ENCODE measurements at regions not wholly inside any gene's neighbourhood (a gene's known extent, or its start where the extent isn't known, plus 50 kb on each side); places are given as distances from the start of the nearest gene placed in this dataset.

DNA sequence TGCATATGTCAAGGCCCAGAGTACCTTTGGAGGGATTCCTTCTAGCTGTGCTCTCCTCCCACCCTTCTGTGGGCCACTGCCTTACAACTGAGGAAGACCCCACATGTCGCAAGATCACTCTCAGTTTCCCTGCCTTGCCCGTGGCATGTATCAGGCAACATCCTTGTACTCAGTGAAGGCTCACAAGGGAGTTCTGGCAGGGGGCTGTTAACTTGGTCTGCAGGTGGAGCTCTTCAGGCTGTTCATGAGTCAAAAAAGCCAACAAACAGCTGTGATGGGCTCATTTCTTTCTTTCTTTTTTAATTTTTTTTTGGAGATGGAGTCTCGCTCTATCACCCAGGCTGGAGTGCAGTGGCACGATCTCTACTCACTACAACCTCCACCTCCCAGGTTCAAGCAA lies 513.0 kb upstream of the ANKRD30A start:
- Histone ChIP-seq H3K36me3 (no peaks in the 10 kb centered on the region), H3K9me3 (ENCODE audit: severe bottlenecking) (no peaks in the 10 kb centered on the region), H3K27ac (no peak overlapping the region), H3K27me3 (ENCODE audit: insufficient read depth, low read depth, severe bottlenecking) (no peaks in the 10 kb centered on the region), H3K4me3 (ENCODE audit: low read depth, low read length) (no peak overlapping the region)
- TF ChIP-seq, protein P1, sequence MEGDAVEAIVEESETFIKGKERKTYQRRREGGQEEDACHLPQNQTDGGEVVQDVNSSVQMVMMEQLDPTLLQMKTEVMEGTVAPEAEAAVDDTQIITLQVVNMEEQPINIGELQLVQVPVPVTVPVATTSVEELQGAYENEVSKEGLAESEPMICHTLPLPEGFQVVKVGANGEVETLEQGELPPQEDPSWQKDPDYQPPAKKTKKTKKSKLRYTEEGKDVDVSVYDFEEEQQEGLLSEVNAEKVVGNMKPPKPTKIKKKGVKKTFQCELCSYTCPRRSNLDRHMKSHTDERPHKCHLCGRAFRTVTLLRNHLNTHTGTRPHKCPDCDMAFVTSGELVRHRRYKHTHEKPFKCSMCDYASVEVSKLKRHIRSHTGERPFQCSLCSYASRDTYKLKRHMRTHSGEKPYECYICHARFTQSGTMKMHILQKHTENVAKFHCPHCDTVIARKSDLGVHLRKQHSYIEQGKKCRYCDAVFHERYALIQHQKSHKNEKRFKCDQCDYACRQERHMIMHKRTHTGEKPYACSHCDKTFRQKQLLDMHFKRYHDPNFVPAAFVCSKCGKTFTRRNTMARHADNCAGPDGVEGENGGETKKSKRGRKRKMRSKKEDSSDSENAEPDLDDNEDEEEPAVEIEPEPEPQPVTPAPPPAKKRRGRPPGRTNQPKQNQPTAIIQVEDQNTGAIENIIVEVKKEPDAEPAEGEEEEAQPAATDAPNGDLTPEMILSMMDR (IDR thresholded peaks at IDR 0.05; ENCODE audit: low read depth, low read length) = no peak
- DNase-seq = no peak

DNA sequence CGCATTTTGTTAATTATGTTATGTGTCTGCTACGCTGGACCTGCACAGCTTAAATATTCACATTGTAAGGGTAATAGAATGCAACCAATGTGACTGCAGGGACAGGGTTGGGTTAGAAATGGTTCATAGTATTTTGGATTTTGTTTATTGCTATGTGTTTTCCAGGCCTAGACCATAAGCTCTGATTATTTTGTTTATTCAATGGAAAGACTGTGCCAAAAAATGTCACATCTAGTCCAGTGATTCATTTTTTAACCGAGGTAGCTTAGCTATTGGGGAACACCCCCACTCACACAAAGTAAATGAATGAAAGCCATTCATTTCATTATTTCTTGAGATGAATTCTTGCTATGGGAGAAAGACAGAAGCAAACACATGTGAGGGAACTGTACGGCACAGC lies 516.5 kb upstream of the ANKRD30A start:
- Histone ChIP-seq H3K4me3 (ENCODE audit: low read depth, low read length) (no peak overlapping the region), H3K9me3 (ENCODE audit: severe bottlenecking) (no peaks in the 10 kb centered on the region), H3K36me3 (no peaks in the 10 kb centered on the region), H3K27me3 (ENCODE audit: insufficient read depth, low read depth, severe bottlenecking) (no peaks in the 10 kb centered on the region), H3K27ac (no peak overlapping the region)
- no peak for DNase-seq
- TF ChIP-seq, protein P1 (IDR thresholded peaks at IDR 0.05; ENCODE audit: low read depth, low read length) = no peak

DNA sequence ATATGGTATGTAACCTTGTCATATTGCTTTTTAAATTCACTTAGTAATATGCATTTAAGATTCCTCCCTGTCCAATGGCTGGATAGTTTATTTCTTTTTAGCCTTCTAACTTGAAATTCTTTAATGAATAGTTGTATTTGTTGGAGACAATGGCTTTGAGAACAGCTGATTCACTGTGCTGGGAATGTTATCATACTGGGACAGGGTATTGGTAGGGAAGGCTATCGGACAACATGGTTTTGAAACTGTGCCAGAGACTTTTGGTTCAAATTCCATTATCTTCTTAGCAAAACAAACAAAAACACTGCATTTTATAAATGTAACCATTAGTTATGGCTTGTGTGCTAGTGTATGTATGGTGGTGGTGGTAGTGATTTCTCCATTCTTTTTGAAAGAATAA lies 517.1 kb upstream of the ANKRD30A start:
- Histone ChIP-seq H3K9me3 (ENCODE audit: severe bottlenecking) (no peaks in the 10 kb centered on the region), H3K36me3 (no peaks in the 10 kb centered on the region), H3K27me3 (ENCODE audit: insufficient read depth, low read depth, severe bottlenecking) (no peaks in the 10 kb centered on the region), H3K27ac (no peak overlapping the region), H3K4me3 (ENCODE audit: low read depth, low read length) (no peak overlapping the region)
- TF ChIP-seq, protein P1 (IDR thresholded peaks at IDR 0.05; ENCODE audit: low read depth, low read length) = no peak
- DNase-seq = no peak

DNA sequence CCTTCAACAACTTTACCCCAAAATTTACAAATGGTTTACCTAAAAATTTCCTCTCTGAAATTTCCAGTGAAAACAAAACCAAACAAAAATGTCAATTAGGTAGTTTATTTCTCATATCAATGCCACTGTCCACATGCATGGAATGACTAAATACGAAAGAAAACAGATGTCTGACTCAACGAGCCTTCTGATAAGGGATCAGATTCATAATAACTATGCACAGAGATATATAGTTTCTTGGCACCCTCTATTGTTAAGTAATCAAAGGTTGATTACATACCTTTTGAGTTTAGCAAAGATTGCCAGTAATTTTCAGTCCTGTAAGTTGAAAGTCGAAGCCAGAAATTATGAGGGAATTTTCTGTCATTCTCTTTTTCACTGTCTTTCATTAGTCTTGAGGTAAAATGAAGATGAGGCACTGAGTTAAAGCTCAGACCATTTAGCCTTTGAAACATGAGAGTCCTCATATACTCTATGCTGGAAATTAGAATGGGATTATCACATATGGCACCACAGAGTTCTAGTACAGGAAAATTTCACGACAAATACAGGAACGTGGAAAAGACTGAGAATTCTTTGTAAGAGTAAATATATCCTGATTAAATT lies 519.1 kb upstream of the ANKRD30A start:
- TF ChIP-seq, protein P1 (IDR thresholded peaks at IDR 0.05; ENCODE audit: low read depth, low read length) = no peak
- no peaks in the 10 kb centered on the region for H3K9me3 ChIP-seq (ENCODE audit: severe bottlenecking)
- no peaks in the 10 kb centered on the region for H3K36me3 ChIP-seq
- no peaks in the 10 kb centered on the region for H3K27me3 ChIP-seq (ENCODE audit: insufficient read depth, low read depth, severe bottlenecking)
- H3K4me3 ChIP-seq (ENCODE audit: low read depth, low read length) = no peak overlapping the region
- no peak overlapping the region for H3K27ac ChIP-seq
- DNase-seq = no peak

DNA sequence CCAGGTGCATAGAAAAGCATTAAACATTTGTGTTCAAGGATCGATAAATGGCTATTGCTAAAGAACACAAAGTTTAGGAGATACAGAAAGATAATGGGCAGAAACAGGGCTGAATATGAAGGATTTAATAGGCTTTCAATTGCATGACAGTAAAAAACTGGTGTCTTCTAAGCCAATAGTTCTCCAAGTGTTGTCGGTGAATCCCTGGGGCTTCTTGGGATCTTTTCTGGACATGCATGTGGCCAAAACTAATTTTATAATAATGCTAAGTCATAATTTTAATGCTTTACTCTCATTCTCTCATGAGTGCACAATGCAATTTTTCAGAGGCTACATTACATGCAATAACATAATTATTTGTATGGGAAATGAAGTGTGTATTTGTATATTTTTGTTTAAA lies 521.1 kb upstream of the ANKRD30A start:
- Histone ChIP-seq H3K27ac (no peak overlapping the region), H3K4me3 (ENCODE audit: low read depth, low read length) (no peak overlapping the region), H3K36me3 (no peaks in the 10 kb centered on the region), H3K27me3 (ENCODE audit: insufficient read depth, low read depth, severe bottlenecking) (no peaks in the 10 kb centered on the region), H3K9me3 (ENCODE audit: severe bottlenecking) (no peaks in the 10 kb centered on the region)
- DNase-seq = no peak
- TF ChIP-seq, protein P1 (IDR thresholded peaks at IDR 0.05; ENCODE audit: low read depth, low read length) = no peak

DNA sequence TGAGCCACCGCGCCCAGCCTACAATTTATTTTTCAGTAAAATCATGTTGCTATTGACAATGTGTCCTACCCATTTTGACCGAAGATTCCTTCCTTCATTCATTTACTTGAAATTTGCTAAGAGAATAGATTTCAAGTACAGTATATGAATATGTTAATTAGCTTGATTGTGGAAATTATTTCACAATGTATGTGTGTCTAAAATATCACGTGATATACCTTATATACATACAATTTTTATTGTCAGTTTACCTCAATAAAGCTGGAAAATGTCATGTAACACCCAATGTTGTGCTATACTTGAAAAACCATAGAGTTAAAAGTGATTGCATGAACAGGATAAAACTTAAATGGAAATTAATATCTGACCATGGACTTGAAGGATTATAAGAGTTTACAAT lies 521.7 kb upstream of the ANKRD30A start:
- DNase-seq = no peak
- Histone ChIP-seq H3K4me3 (ENCODE audit: low read depth, low read length) (no peak overlapping the region), H3K27ac (no peak overlapping the region), H3K36me3 (no peaks in the 10 kb centered on the region), H3K27me3 (ENCODE audit: insufficient read depth, low read depth, severe bottlenecking) (no peaks in the 10 kb centered on the region), H3K9me3 (ENCODE audit: severe bottlenecking) (no peaks in the 10 kb centered on the region)
- TF ChIP-seq, protein P1 (IDR thresholded peaks at IDR 0.05; ENCODE audit: low read depth, low read length) = no peak
